ENCODE measurements at regions not wholly inside any gene's neighbourhood (a gene's known extent, or its start where the extent isn't known, plus 50 kb on each side); places are given as distances from the start of the nearest gene placed in this dataset.

DNA sequence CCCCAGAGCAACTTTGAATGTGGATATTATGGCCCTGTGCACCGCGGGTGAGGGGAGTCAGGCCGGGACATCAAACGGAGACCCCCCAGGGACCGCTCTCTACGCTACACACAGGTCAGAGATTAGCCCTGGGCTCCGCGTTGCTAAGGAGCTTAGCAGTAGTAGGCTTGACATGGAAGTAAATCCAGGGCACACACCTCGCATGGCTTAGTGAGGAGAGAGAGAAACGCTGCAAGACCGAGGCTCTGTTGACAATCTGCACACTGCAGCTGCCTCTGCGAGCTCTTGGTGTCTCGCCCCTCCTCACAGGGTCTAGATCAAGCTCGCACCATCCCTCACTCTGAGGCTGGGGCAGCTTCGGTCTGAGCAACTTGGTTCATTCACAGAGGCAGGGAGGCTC, 116.1 kb upstream of the CDH4 start:
- H3K4me3 ChIP-seq (ENCODE audit: low read depth, low read length), result no peak overlapping the region
- TF ChIP-seq, protein P1, sequence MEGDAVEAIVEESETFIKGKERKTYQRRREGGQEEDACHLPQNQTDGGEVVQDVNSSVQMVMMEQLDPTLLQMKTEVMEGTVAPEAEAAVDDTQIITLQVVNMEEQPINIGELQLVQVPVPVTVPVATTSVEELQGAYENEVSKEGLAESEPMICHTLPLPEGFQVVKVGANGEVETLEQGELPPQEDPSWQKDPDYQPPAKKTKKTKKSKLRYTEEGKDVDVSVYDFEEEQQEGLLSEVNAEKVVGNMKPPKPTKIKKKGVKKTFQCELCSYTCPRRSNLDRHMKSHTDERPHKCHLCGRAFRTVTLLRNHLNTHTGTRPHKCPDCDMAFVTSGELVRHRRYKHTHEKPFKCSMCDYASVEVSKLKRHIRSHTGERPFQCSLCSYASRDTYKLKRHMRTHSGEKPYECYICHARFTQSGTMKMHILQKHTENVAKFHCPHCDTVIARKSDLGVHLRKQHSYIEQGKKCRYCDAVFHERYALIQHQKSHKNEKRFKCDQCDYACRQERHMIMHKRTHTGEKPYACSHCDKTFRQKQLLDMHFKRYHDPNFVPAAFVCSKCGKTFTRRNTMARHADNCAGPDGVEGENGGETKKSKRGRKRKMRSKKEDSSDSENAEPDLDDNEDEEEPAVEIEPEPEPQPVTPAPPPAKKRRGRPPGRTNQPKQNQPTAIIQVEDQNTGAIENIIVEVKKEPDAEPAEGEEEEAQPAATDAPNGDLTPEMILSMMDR (IDR thresholded peaks at IDR 0.05; ENCODE audit: low read depth, low read length), result no peak

DNA sequence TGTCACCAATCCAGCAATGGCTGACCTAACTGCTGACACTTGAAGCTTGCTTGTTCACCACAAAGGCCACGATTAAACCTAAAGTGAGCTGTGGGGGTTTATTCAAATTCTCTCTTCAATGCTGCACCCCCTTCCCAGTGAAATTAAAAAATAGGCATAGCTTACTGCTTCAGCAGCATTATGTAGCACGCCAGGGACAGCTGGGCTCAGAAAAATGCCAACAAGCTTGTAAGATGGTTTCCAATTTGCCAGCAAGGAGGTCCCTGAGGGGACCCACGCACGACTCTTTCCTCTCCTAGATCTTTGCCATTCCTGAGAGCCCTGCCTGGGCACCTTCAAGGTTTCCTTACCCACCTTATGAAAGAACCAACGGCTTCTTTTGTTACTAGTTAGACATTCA, 113.5 kb upstream of the CDH4 start:
- H3K4me3 ChIP-seq (ENCODE audit: low read depth, low read length), result no peak overlapping the region
- TF ChIP-seq, protein P1 (IDR thresholded peaks at IDR 0.05; ENCODE audit: low read depth, low read length), result no peak

GRCh38 chr20:61139031-61139430, 113.0 kb upstream of the CDH4 start:
- TF ChIP-seq, protein P1 (IDR thresholded peaks at IDR 0.05; ENCODE audit: low read depth, low read length), result no peak
- no peak overlapping the region for H3K4me3 ChIP-seq (ENCODE audit: low read depth, low read length)

- TF ChIP-seq, protein P1 (IDR thresholded peaks at IDR 0.05; ENCODE audit: low read depth, low read length), result no peak
- no peak overlapping the region for H3K4me3 ChIP-seq (ENCODE audit: low read depth, low read length)
Observed at GRCh38 chr20:61140576-61140975, 111.5 kb upstream of the CDH4 start.

GRCh38 chr20:61146023-61146422, 106.0 kb upstream of the CDH4 start:
- TF ChIP-seq, protein P1 (IDR thresholded peaks at IDR 0.05; ENCODE audit: low read depth, low read length), result no peak
- H3K4me3 ChIP-seq (ENCODE audit: low read depth, low read length), result no peak overlapping the region

GRCh38 chr20:61149636-61150035, 102.4 kb upstream of the CDH4 start:
- TF ChIP-seq, protein P1 (IDR thresholded peaks at IDR 0.05; ENCODE audit: low read depth, low read length), result no peak
- no peak overlapping the region for H3K4me3 ChIP-seq (ENCODE audit: low read depth, low read length)

- TF ChIP-seq, protein P1 (IDR thresholded peaks at IDR 0.05; ENCODE audit: low read depth, low read length), result no peak
- H3K4me3 ChIP-seq (ENCODE audit: low read depth, low read length), result no peak overlapping the region
Observed at GRCh38 chr20:61157301-61157700, 94.8 kb upstream of the CDH4 start.
